KMS-11 (cell line): ENCODE measurements at regions not wholly inside any gene's neighbourhood (a gene's known extent, or its start where the extent isn't known, plus 50 kb on each side); places are given as distances from the start of the nearest gene placed in this dataset.
"Not testable (repeated sequence)": the region's sequence is repeated elsewhere in the genome, so short reads cannot be mapped to it uniquely, and the experiment has no call there.

Experiments used
- H2AFZ ChIP-seq: fragments of 200-600 bp; sonication (generic); 2 replicates; pipeline ENCODE4 v1.6.1; 2016; ENCODE audit warnings: antibody characterized with exemption, mixed run types, low read depth
- H3K27ac ChIP-seq: fragments of 200-600 bp; sonication (generic); 2 replicates; pipeline ENCODE4 v1.6.1; 2016; ENCODE audit warnings: mild to moderate bottlenecking, mixed run types
- H3K27me3 ChIP-seq: fragments of 200-600 bp; sonication (generic); 2 replicates; pipeline ENCODE4 v1.6.1; 2017; ENCODE audit warnings: mild to moderate bottlenecking, low read depth, mixed run types, moderate library complexity; ENCODE audit not compliant: insufficient read depth
- H3K36me3 ChIP-seq: fragments of 200-600 bp; sonication (generic); 2 replicates; pipeline ENCODE4 v1.6.1; 2017; ENCODE audit warnings: mild to moderate bottlenecking, mixed run types; ENCODE audit not compliant: insufficient read depth
- H3K4me1 ChIP-seq: fragments of 200-600 bp; sonication (generic); 2 replicates; pipeline ENCODE4 v1.6.1; 2016; ENCODE audit warnings: mild to moderate bottlenecking, low read depth, mixed run types; ENCODE audit not compliant: poor library complexity, severe bottlenecking
- H3K4me2 ChIP-seq: fragments of 200-600 bp; sonication (generic); 2 replicates; pipeline ENCODE4 v1.7.0; 2016; ENCODE audit warnings: mild to moderate bottlenecking, mixed run types
- H3K4me3 ChIP-seq: fragments of 200-600 bp; sonication (generic); IDR thresholded peaks from 2 replicates; pipeline ENCODE4 v1.6.1; 2017; ENCODE audit warnings: low read depth, low read length, mixed read lengths; ENCODE audit not compliant: insufficient read depth
- H3K79me2 ChIP-seq: fragments of 200-600 bp; sonication (generic); 2 replicates; pipeline ENCODE4 v1.6.1; 2016; ENCODE audit warnings: low read depth, mixed run types; ENCODE audit not compliant: insufficient read depth
- H3K9ac ChIP-seq: fragments of 200-600 bp; sonication (generic); 2 replicates; pipeline ENCODE4 v1.6.1; 2016; ENCODE audit warnings: mild to moderate bottlenecking, mixed run types
- H4K20me1 ChIP-seq: fragments of 200-600 bp; sonication (generic); 2 replicates; pipeline ENCODE4 v1.6.1; 2016; ENCODE audit warnings: mild to moderate bottlenecking, mixed run types; ENCODE audit not compliant: insufficient read depth
- TF ChIP-seq, protein P1 (sequence below): fragments of 200-600 bp; sonication (generic); conservative IDR thresholded peaks from 2 replicates; pipeline ENCODE4 v1.6.1; 2017; ENCODE audit warnings: low read depth, mild to moderate bottlenecking, antibody characterized with exemption, low read length, moderate library complexity, mixed read lengths

DNA sequence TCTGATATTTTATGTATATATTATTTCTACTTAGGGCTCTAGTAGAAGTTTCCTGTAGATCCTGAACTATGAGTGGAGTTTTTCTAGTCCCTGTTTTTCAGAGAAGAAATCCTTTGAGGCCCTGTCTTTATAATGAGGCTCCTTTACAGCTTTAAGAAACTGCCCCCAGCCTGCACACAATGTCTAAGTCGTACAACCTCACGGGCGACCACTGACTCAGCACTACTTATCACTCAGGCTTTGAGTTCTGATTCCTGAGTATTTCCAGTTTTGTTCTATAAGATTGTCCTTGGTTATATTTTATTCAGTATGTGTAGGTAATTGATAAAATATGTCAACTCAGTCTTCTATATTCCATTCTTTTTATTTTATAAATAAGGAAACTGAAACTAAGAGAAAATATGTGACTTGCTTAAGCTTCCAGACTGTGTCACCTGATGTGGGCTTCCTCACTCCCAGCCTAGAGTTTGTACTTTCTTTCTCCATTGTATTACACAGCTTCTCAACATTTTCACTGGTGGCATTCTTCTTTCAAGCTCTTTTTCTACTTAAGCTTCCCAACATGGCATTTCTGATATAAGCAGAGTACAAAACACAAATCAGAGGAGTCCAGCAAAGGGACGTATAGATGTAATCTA is 167.0 kb downstream of the TBX18 start:
- H3K27ac ChIP-seq = no peak overlapping the region
- no peak overlapping the region for H2AFZ ChIP-seq

DNA sequence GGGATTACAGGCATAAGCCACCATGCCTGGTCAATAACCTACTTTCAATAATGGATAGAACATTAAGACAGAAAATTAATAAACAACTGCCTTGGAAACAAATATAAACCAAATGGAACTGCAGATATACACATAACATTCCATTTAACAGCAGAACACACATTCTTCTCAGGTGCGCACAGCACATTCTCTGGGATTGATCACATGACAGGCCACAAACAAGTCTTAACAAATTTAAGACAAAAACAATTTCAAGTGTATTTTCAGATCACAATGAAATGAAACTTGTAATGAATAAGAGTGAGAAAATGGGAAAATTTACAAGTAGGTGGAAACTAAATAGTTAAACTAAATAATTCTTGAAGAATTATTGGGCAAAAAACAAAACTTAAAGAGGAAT is 167.9 kb downstream of the TBX18 start:
- no peaks in the 10 kb centered on the region for H3K4me1 ChIP-seq
- H3K27ac ChIP-seq = no peak overlapping the region
- TF ChIP-seq, protein P1, sequence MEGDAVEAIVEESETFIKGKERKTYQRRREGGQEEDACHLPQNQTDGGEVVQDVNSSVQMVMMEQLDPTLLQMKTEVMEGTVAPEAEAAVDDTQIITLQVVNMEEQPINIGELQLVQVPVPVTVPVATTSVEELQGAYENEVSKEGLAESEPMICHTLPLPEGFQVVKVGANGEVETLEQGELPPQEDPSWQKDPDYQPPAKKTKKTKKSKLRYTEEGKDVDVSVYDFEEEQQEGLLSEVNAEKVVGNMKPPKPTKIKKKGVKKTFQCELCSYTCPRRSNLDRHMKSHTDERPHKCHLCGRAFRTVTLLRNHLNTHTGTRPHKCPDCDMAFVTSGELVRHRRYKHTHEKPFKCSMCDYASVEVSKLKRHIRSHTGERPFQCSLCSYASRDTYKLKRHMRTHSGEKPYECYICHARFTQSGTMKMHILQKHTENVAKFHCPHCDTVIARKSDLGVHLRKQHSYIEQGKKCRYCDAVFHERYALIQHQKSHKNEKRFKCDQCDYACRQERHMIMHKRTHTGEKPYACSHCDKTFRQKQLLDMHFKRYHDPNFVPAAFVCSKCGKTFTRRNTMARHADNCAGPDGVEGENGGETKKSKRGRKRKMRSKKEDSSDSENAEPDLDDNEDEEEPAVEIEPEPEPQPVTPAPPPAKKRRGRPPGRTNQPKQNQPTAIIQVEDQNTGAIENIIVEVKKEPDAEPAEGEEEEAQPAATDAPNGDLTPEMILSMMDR = no peak
- no peak overlapping the region for H3K4me2 ChIP-seq
- H3K36me3 ChIP-seq = no peaks in the 10 kb centered on the region
- no peaks in the 10 kb centered on the region for H3K79me2 ChIP-seq
- no peak overlapping the region for H3K9ac ChIP-seq
- no peak overlapping the region for H2AFZ ChIP-seq
- H3K4me3 ChIP-seq = no peak overlapping the region
- H3K27me3 ChIP-seq = no peaks in the 10 kb centered on the region
- no peaks in the 10 kb centered on the region for H4K20me1 ChIP-seq

More for the DNA sequence above, 167.0 kb downstream of the TBX18 start:
- Histone ChIP-seq H3K4me3 (no peak overlapping the region), H3K9ac (no peak overlapping the region), H4K20me1 (no peaks in the 10 kb centered on the region), H3K36me3 (no peaks in the 10 kb centered on the region), H3K4me1 (no peaks in the 10 kb centered on the region), H3K27me3 (no peaks in the 10 kb centered on the region), H3K4me2 (0 out of 2 replicates have a peak overlapping the region, but pooled peaks have one; percentile 17), H3K79me2 (no peaks in the 10 kb centered on the region)
- TF ChIP-seq, protein P1 = no peak

DNA sequence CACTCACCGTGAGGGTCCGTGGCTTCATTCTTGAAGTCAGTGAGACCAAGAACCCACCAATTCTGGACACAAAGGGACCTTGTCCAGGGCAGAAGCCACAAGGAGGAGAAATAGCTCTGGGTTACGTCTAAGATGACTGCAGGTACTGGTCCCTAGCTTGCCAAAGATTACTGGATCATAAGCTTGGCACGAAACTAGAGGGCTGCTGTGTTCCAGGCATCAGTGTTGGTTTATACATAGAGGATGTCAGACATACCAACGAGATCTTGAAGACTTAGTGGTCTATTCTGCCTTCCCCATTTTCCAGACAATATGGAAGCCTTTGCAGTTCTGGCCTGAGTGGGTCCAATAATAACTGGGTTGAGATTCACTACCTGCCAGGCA is 175.7 kb downstream of the TBX18 start:
- H3K27me3 ChIP-seq = no peaks in the 10 kb centered on the region
- H3K27ac ChIP-seq = no peak overlapping the region
- no peak overlapping the region for H2AFZ ChIP-seq
- H3K4me2 ChIP-seq = no peak overlapping the region
- no peaks in the 10 kb centered on the region for H3K36me3 ChIP-seq
- H3K4me1 ChIP-seq = peaks cover 5% of the 10 kb centered on the region
- H3K9ac ChIP-seq = no peak overlapping the region
- H3K79me2 ChIP-seq = no peaks in the 10 kb centered on the region
- H3K4me3 ChIP-seq = no peak overlapping the region
- TF ChIP-seq, protein P1 = no peak
- no peaks in the 10 kb centered on the region for H4K20me1 ChIP-seq

DNA sequence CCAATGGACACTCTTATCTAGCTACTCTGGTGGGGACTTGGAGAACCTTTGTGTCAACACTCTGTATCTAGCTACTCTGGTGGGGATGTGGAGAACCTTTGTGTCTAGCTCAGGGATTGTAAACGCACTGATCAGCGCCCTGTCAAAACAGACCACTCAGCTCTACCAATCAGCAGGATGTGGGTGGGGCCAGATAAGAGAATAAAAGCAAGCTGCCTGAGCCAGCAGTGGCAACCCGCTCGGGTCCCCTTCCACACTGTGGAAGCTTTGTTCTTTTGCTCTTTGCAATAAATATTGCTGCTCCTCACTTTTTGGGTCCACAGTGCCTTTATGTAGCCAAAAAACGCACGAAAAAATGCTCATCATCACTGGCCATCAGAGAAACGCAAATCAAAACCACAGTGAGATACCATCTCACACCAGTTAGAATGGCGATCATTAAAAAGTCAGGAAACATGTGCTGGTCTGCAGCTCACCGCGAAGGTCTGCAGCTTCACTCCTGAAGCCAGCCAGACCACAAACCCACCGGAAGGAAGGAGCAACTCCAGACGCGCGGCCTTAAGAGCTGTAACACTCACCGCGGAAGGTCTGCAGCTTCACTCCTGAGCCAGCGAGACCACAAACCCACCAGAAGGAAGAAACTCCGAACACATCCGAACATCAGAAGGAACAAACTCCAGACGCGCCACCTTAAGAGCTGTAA is 176.3 kb downstream of the TBX18 start:
- not testable (repeated sequence) for H3K9ac ChIP-seq, H3K79me2 ChIP-seq, H3K36me3 ChIP-seq, H3K4me2 ChIP-seq, H3K27ac ChIP-seq, H2AFZ ChIP-seq, H3K4me3 ChIP-seq, H4K20me1 ChIP-seq, H3K4me1 ChIP-seq, H3K27me3 ChIP-seq

DNA sequence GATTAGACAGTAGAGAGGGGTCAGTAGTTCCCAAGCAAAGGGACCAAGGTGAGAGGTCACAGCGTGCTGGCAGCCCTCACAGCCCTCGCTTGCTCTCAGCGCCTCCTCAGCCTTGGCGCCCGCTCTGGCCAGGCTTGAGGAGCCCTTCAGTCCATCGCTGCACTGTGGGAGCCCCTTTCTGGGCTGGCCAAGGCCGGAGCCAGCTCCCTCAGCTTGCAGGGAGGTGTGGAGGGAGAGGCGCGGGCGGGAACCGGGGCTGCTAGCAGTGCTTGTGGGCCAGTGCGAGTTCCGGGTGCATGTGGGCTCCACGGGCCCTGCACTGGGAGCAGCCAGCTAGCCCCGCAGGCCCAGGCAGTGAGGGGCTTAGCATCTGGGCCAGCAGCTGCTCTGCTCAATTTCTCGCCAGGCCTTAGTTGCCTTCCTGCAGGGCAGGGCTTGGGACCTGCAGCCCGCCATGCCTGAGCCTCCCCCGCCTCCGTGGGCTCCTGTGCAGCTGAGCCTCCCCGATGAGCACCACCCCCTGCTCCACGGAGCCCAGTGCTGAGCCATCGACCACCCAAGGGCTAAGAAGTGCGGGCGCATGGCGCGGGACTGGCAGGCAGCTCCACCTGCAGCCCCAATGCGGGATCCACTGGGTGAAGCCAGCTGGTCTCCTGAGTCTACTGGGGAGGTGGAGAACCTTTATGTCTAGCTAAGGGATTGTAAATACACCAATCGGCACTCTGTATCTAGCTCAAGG is 177.0 kb downstream of the TBX18 start:
- not testable (repeated sequence) for H3K79me2 ChIP-seq, H3K36me3 ChIP-seq, H3K4me3 ChIP-seq, H3K4me2 ChIP-seq, H4K20me1 ChIP-seq, H3K27me3 ChIP-seq, H3K9ac ChIP-seq, H2AFZ ChIP-seq, H3K27ac ChIP-seq
- peaks cover 13% of the 10 kb centered on the region for H3K4me1 ChIP-seq
